ENCODE measurements at regions not wholly inside any gene's neighbourhood (a gene's known extent, or its start where the extent isn't known, plus 50 kb on each side); places are given as distances from the start of the nearest gene placed in this dataset.

GRCh38 chr9:18207735-18208134 is 266.2 kb upstream of the ADAMTSL1 start:
- Mint-ChIP-seq H3K27me3 (no peaks in the 10 kb centered on the region), H3K27ac (no peak overlapping the region), H3K4me3 (no peak overlapping the region), H3K9me3 (ENCODE audit: insufficient read depth) (no peaks in the 10 kb centered on the region), H3K4me1 (no peaks in the 10 kb centered on the region)
- Histone ChIP-seq H3K9me3 (ENCODE audit: control extremely low read depth in 1 of 3, control insufficient read depth in 2 of 3, insufficient read depth in 1 of 3, low read length in 2 of 3) (no peaks in the 10 kb centered on the region), H3K4me3 (ENCODE audit: control extremely low read depth in 1 of 5, extremely low read depth in 1 of 5, insufficient read depth in 1 of 5, low read depth in 2 of 5, low read length in 4 of 5) (no peak overlapping the region), H3K27ac (ENCODE audit: low read length in 2 of 2) (no peak overlapping the region), H3K9ac (ENCODE audit: low read length) (no peak overlapping the region), H3K4me1 (ENCODE audit: control insufficient read depth in 2 of 2, insufficient read depth in 2 of 2, low read length in 2 of 2) (no peaks in the 10 kb centered on the region), H2AFZ (ENCODE audit: insufficient read depth, low read depth, low read length, poor library complexity, severe bottlenecking) (no peak overlapping the region), H3K36me3 (replicated peaks in 1 of 2; ENCODE audit: control extremely low read depth in 1 of 2, control insufficient read depth in 1 of 2, extremely low read depth in 1 of 2, insufficient read depth in 2 of 2, low read length in 1 of 2) (no peaks in the 10 kb centered on the region), H3K4me2 (replicated peaks; ENCODE audit: low read depth, low read length, poor library complexity, severe bottlenecking) (no peak overlapping the region), H3K79me2 (ENCODE audit: control insufficient read depth, insufficient read depth, low read length) (no peaks in the 10 kb centered on the region), H3K27me3 (replicated peaks in 1 of 4; ENCODE audit: control extremely low read depth in 1 of 4, control insufficient read depth in 3 of 4, insufficient read depth in 4 of 4, low read length in 3 of 4) (no peaks in the 10 kb centered on the region), H4K20me1 (ENCODE audit: control insufficient read depth, insufficient read depth, low read length, poor library complexity, severe bottlenecking) (no peaks in the 10 kb centered on the region)
- WGBS (ENCODE audit: insufficient coverage), result 100% methylated on average over 1 of the region's 3 CpGs
- DNase-seq (no peak), ATAC-seq (ENCODE audit: low read depth) (no peak)
- TF ChIP-seq EZH2 (IDR thresholded peaks at IDR 0.05; ENCODE audit: borderline replicate concordance, insufficient read depth, low read depth, low read length, poor library complexity, severe bottlenecking), result no peak
- TF ChIP-seq, protein P1, sequence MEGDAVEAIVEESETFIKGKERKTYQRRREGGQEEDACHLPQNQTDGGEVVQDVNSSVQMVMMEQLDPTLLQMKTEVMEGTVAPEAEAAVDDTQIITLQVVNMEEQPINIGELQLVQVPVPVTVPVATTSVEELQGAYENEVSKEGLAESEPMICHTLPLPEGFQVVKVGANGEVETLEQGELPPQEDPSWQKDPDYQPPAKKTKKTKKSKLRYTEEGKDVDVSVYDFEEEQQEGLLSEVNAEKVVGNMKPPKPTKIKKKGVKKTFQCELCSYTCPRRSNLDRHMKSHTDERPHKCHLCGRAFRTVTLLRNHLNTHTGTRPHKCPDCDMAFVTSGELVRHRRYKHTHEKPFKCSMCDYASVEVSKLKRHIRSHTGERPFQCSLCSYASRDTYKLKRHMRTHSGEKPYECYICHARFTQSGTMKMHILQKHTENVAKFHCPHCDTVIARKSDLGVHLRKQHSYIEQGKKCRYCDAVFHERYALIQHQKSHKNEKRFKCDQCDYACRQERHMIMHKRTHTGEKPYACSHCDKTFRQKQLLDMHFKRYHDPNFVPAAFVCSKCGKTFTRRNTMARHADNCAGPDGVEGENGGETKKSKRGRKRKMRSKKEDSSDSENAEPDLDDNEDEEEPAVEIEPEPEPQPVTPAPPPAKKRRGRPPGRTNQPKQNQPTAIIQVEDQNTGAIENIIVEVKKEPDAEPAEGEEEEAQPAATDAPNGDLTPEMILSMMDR (IDR thresholded peaks at IDR 0.05), result no peak
- POLR2A ChIA-PET, result no interaction called here
- intact Hi-C loops (cut with micrococcal nuclease), result no loop called here
- CTCF ChIA-PET, result no interaction called here

DNA sequence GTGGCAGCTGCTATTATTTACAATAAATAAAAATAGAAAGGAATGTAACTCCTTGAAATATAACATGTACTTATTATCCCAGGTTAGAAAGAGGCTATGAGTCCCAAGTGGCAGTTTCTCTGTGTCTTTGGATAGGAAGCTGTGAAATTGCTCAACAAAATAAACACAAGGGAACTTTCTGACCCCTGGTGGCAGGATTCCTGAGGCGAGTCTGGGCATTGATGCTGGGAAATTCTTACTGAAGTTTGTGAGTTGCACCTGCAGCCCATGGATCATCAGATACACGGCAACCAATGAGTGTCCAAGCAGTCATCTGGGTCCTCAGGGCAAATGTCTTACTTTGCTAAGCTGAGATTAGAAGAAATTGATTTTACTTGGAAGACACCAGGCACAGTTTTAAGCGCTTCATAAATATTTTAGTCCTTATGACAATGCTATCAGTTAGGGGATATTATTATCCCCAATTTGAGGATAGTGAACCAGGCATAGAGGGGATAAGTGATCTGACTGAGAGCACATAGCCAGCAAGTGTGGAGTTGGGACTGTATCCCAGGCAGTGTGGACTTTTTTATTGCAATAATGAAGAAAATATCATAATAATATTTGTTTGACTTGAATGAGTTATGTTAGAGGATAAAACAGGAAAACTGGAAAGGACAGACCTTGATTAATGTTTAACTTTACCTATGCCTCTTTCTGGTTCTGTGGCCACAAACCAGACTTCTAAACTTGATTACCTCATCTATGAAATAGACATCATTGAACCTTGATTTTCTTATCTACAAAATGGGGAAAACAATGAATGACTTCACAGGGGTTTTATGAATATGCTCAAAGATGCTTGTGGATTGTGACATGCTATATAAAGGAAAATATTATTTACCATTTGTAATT is 265.5 kb upstream of the ADAMTSL1 start:
- Histone ChIP-seq H3K27me3 (replicated peaks in 1 of 4; ENCODE audit: control extremely low read depth in 1 of 4, control insufficient read depth in 3 of 4, insufficient read depth in 4 of 4, low read length in 3 of 4) (no peaks in the 10 kb centered on the region), H3K4me3 (ENCODE audit: control extremely low read depth in 1 of 5, extremely low read depth in 1 of 5, insufficient read depth in 1 of 5, low read depth in 2 of 5, low read length in 4 of 5) (no peak overlapping the region), H4K20me1 (ENCODE audit: control insufficient read depth, insufficient read depth, low read length, poor library complexity, severe bottlenecking) (no peaks in the 10 kb centered on the region), H3K36me3 (replicated peaks in 1 of 2; ENCODE audit: control extremely low read depth in 1 of 2, control insufficient read depth in 1 of 2, extremely low read depth in 1 of 2, insufficient read depth in 2 of 2, low read length in 1 of 2) (no peaks in the 10 kb centered on the region), H3K4me1 (ENCODE audit: control insufficient read depth in 2 of 2, insufficient read depth in 2 of 2, low read length in 2 of 2) (no peaks in the 10 kb centered on the region), H3K27ac (ENCODE audit: low read length in 2 of 2) (no peak overlapping the region), H3K79me2 (ENCODE audit: control insufficient read depth, insufficient read depth, low read length) (no peaks in the 10 kb centered on the region), H3K9ac (ENCODE audit: low read length) (no peak overlapping the region), H3K4me2 (replicated peaks; ENCODE audit: low read depth, low read length, poor library complexity, severe bottlenecking) (no peak overlapping the region), H2AFZ (ENCODE audit: insufficient read depth, low read depth, low read length, poor library complexity, severe bottlenecking) (no peak overlapping the region), H3K9me3 (ENCODE audit: control extremely low read depth in 1 of 3, control insufficient read depth in 2 of 3, insufficient read depth in 1 of 3, low read length in 2 of 3) (no peaks in the 10 kb centered on the region)
- Mint-ChIP-seq H3K9me3 (ENCODE audit: insufficient read depth) (no peaks in the 10 kb centered on the region), H3K4me3 (no peak overlapping the region), H3K27ac (no peak overlapping the region), H3K4me1 (no peaks in the 10 kb centered on the region), H3K27me3 (no peaks in the 10 kb centered on the region)
- POLR2A ChIA-PET, result no interaction called here
- no peak for DNase-seq
- CTCF ChIA-PET, result no interaction called here
- 36% methylated on average over 2 of the region's 3 CpGs for WGBS (ENCODE audit: insufficient coverage)
- no peak for TF ChIP-seq EZH2 (IDR thresholded peaks at IDR 0.05; ENCODE audit: borderline replicate concordance, insufficient read depth, low read depth, low read length, poor library complexity, severe bottlenecking)
- TF ChIP-seq, protein P1 (IDR thresholded peaks at IDR 0.05), result no peak
- no peak for ATAC-seq (ENCODE audit: low read depth)
- intact Hi-C loops (cut with micrococcal nuclease), result no loop called here

Data from B cell (primary cell).